NB4 (cell line): ENCODE measurements at regions not wholly inside any gene's neighbourhood (a gene's known extent, or its start where the extent isn't known, plus 50 kb on each side); places are given as distances from the start of the nearest gene placed in this dataset.

ENCODE experiments used
- MYC ChIP-seq: IDR thresholded peaks from 2 replicates; pipeline ENCODE4 v1.6.1; 2011; ENCODE audit warnings: low read depth, low read length
- POLR2A ChIP-seq: IDR thresholded peaks from 2 replicates; pipeline ENCODE4 v1.6.1; 2011; ENCODE audit warnings: mild to moderate bottlenecking; ENCODE audit not compliant: insufficient read length; ENCODE audit errors: extremely low read depth
- TF ChIP-seq, protein P1 (sequence below): IDR thresholded peaks from one replicate; pipeline ENCODE4 v1.5.1; 2012; ENCODE audit warnings: low read depth, low read length

DNA sequence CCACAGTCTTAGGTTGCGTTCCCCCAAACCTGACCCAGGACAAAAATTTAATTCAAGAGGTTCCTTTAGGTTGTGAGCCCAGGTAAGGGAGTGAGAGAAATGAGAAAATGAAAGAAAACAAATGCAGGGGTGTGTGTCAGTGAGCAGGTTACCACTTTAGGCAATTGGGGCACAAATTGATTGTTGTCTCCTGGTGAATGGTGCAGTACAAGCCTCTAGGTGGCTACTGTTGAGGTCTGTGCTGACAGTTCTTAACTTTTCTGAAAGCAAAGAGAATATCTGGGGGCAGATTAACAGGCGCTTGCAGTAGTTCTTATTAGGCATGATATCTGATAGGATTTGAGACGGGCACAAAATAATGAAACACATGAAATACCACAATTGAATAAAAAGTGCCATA lies 894.6 kb downstream of the FAM181B start:
- TF ChIP-seq, protein P1, sequence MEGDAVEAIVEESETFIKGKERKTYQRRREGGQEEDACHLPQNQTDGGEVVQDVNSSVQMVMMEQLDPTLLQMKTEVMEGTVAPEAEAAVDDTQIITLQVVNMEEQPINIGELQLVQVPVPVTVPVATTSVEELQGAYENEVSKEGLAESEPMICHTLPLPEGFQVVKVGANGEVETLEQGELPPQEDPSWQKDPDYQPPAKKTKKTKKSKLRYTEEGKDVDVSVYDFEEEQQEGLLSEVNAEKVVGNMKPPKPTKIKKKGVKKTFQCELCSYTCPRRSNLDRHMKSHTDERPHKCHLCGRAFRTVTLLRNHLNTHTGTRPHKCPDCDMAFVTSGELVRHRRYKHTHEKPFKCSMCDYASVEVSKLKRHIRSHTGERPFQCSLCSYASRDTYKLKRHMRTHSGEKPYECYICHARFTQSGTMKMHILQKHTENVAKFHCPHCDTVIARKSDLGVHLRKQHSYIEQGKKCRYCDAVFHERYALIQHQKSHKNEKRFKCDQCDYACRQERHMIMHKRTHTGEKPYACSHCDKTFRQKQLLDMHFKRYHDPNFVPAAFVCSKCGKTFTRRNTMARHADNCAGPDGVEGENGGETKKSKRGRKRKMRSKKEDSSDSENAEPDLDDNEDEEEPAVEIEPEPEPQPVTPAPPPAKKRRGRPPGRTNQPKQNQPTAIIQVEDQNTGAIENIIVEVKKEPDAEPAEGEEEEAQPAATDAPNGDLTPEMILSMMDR = no peak
- TF ChIP-seq POLR2A = no peak
- no peak for TF ChIP-seq MYC
